GM12878 (cell line): ENCODE measurements at regions not wholly inside any gene's neighbourhood (a gene's known extent, or its start where the extent isn't known, plus 50 kb on each side); places are given as distances from the start of the nearest gene placed in this dataset.

ENCODE experiments used
- ATAC-seq: fragments of 200-7000 bp; cut with Tn5 transposase; 3 replicates; pipeline ENCODE4 v1.9.1; 2020; ENCODE audit warnings: mild to moderate bottlenecking, moderate library complexity
- BruUV-seq: library from RNA; stranded (reverse); fragments of 400-500 nt; replicated peaks from 2 replicates; lab custom pipeline; 2021; lab: Mats Ljungman, UMichigan
- CTCF ChIA-PET: fragments of 300-600 bp; sonication (Branson Sonifier 250); formaldehyde crosslinking; extraction: SDS; loops from one replicate; lab custom pipeline; 2021; ENCODE audit warnings: inconsistent platforms; lab: Yijun Ruan, JAX
- POLR2A ChIA-PET: fragments of 350-600 bp; formaldehyde crosslinking; extraction: SDS; loops from one replicate; lab custom pipeline; 2021; ENCODE audit warnings: inconsistent platforms; lab: Charles Lee
- RAD21 ChIA-PET: fragments of 300-600 bp; sonication (Branson Sonifier 250); formaldehyde crosslinking; loops from one replicate; lab custom pipeline; 2023; ENCODE audit warnings: antibody characterized with exemption; ENCODE audit not compliant: unreplicated experiment; lab: Charles Lee
- SMC1A ChIA-PET: fragments of 300-600 bp; sonication (Branson Sonifier 250); formaldehyde crosslinking; loops from one replicate; lab custom pipeline; 2023; ENCODE audit not compliant: unreplicated experiment, uncharacterized antibody; lab: Charles Lee
- DNase-seq: peaks from one replicate; pipeline ENCODE4 v3.0.0-alpha.2; 2011; ENCODE audit warnings: low read depth, low spot score
- FAIRE-seq: peaks from 3 replicates; lab custom pipeline; 2011; peaks lifted over from hg19 to GRCh38; lab: Jason Lieb, UNC
- H2AFZ ChIP-seq: 2 replicates; pipeline ENCODE4 v1.6.0; 2011; ENCODE audit warnings: low read depth, low read length, control low read depth; ENCODE audit not compliant: control insufficient read depth
- H3K27ac ChIP-seq: 2 replicates; pipeline ENCODE4 v1.5.1; 2011; ENCODE audit warnings: control low read depth; ENCODE audit not compliant: control insufficient read depth, insufficient read depth
- H3K27me3 ChIP-seq, 2 experiments: replicated peaks in 1 of 2; 2 replicates each; pipeline versions ENCODE4 v1.6.0 to v1.6.1; 2011; ENCODE audit warnings: low read length in 1 of 2; ENCODE audit not compliant: control insufficient read depth in 2 of 2, insufficient read depth in 2 of 2
- H3K36me3 ChIP-seq, 2 experiments: 2 replicates each; pipeline ENCODE4 v1.5.1; 2011; ENCODE audit warnings: low read length in 1 of 2; ENCODE audit not compliant: control insufficient read depth in 2 of 2, insufficient read depth in 2 of 2
- H3K4me1 ChIP-seq: 2 replicates; pipeline ENCODE4 v1.6.1; 2011; ENCODE audit warnings: mild to moderate bottlenecking, low read length, moderate library complexity, mixed read lengths; ENCODE audit not compliant: control insufficient read depth, insufficient read depth
- H3K4me2 ChIP-seq: 2 replicates; pipeline ENCODE4 v1.6.0; 2011; ENCODE audit warnings: control low read depth; ENCODE audit not compliant: control insufficient read depth, insufficient read depth
- H3K4me3 ChIP-seq: fragments of 200-600 bp; sonication (generic); 2 replicates; pipeline ENCODE4 v1.5.1; 2016
- H3K79me2 ChIP-seq: 2 replicates; pipeline ENCODE4 v1.6.0; 2011; ENCODE audit warnings: low read length; ENCODE audit not compliant: control insufficient read depth, insufficient read depth
- H3K9ac ChIP-seq: 2 replicates; pipeline ENCODE4 v1.8.0; 2011; ENCODE audit warnings: low read length, control low read depth, mixed read lengths; ENCODE audit not compliant: control insufficient read depth, insufficient read depth
- H3K9me3 ChIP-seq: replicated peaks from 3 replicates; pipeline ENCODE4 v1.5.1; 2011; ENCODE audit warnings: mild to moderate bottlenecking, low read length; ENCODE audit not compliant: control insufficient read depth, insufficient read depth
- H4K20me1 ChIP-seq: 2 replicates; pipeline ENCODE4 v1.6.0; 2011; ENCODE audit not compliant: control insufficient read depth, insufficient read depth
- CBX5 ChIP-seq: sonication (generic); IDR thresholded peaks from 2 replicates; pipeline ENCODE4 v1.6.1; 2016; ENCODE audit warnings: low read depth, moderate library complexity, mild to moderate bottlenecking, inconsistent platforms
- CHD1 ChIP-seq: IDR thresholded peaks from 2 replicates; pipeline ENCODE4 v1.6.1; 2012; ENCODE audit warnings: low read depth, low read length, improper control_type of control experiment
- CHD2 ChIP-seq: IDR thresholded peaks from 2 replicates; pipeline ENCODE4 v1.6.1; 2011; ENCODE audit warnings: low read depth, low read length, improper control_type of control experiment, borderline replicate concordance
- CHD4 ChIP-seq: fragments of 200-600 bp; sonication (generic); IDR thresholded peaks from 2 replicates; pipeline ENCODE4 v1.6.1; 2016; ENCODE audit warnings: mild to moderate bottlenecking
- FOXK2 ChIP-seq: fragments of 450-650 bp; IDR thresholded peaks from 2 replicates; pipeline ENCODE4 v1.6.1; 2017; ENCODE audit warnings: mild to moderate bottlenecking, moderate library complexity
- HDAC2 ChIP-seq: fragments of 200-600 bp; sonication (generic); IDR thresholded peaks from 2 replicates; pipeline ENCODE4 v1.6.1; 2017
- KAT2A ChIP-seq: conservative IDR thresholded peaks from 2 replicates; pipeline ENCODE4 v1.6.1; 2011; ENCODE audit warnings: low read depth, low read length; ENCODE audit not compliant: control insufficient read depth
- NBN ChIP-seq: fragments of 450-650 bp; IDR thresholded peaks from 2 replicates; pipeline ENCODE4 v1.6.1; 2016
- RAD21 ChIP-seq: IDR thresholded peaks from 2 replicates; pipeline ENCODE4 v1.6.1; 2011; ENCODE audit warnings: mild to moderate bottlenecking, low read depth, low read length, moderate library complexity; ENCODE audit not compliant: insufficient read depth
- SMARCA5 ChIP-seq: fragments of 450-650 bp; IDR thresholded peaks from 2 replicates; pipeline ENCODE4 v1.6.1; 2017; ENCODE audit warnings: mild to moderate bottlenecking
- WGBS: methylation state at CpG from one replicate; pipeline ENCODE4 v1.1.6; 2016; ENCODE audit warnings: low lambda C conversion rate; ENCODE audit not compliant: insufficient replicate concordance, insufficient coverage; ENCODE audit errors: missing lambda C conversion rate; 5-methylcytosine and 5-hydroxymethylcytosine counted together
- in situ Hi-C: fragments of 300-500 bp; cut with MboI; formaldehyde crosslinking; loops from 9 replicates; pipeline ENCODE4 v1.14.3; 2018; ENCODE audit warnings: mixed read lengths
- intact Hi-C: fragments of 100-400 bp; cut with micrococcal nuclease; formaldehyde crosslinking; loops from one replicate; pipeline ENCODE4 v1.14.2; 2022; ENCODE audit not compliant: unreplicated experiment
- TF ChIP-seq, protein P1 (sequence below): fragments of 150-350 bp; IDR thresholded peaks from 2 replicates; pipeline ENCODE4 v1.6.1; 2016; ENCODE audit warnings: low read depth, low read length
- TF ChIP-seq, protein P2 (sequence below): IDR thresholded peaks from 2 replicates; pipeline ENCODE4 v1.6.1; 2012; ENCODE audit warnings: low read depth, low read length, improper control_type of control experiment

DNA sequence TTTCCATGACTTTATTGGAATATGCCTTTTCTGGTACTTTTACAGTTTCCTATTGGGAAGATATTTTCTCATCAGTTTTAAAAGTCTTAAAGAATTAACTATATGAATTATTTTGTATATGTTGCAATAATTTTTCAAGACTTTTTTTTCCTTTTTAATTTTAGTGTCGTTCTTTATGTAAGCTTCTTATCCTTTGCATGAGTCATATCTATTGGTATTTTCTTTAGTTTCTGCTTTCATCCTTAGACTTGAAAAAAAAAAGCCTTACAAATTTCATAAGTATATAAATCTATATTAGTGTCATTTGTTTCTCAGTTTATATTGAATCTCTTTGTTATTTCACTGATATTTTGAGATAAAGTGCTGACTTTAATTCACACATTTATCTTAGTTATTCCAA, 94.9 kb downstream of the DSEL start:
- Histone ChIP-seq H3K4me2 (no peak overlapping the region), H3K27ac (no peak overlapping the region)
- BruUV-seq = no TSS peak

More for the DNA sequence above, 94.9 kb downstream of the DSEL start:
- H3K36me3 ChIP-seq = no peaks in the 10 kb centered on the region
- no peaks in the 10 kb centered on the region for H4K20me1 ChIP-seq
- no peak for TF ChIP-seq CHD4
- TF ChIP-seq KAT2A = no peak
- TF ChIP-seq CHD2 = no peak
- TF ChIP-seq FOXK2 = no peak
- no peak for TF ChIP-seq CHD1
- no peak for TF ChIP-seq CBX5
- TF ChIP-seq NBN = no peak
- TF ChIP-seq HDAC2 = no peak
- no peak for TF ChIP-seq SMARCA5
- TF ChIP-seq, protein P1, sequence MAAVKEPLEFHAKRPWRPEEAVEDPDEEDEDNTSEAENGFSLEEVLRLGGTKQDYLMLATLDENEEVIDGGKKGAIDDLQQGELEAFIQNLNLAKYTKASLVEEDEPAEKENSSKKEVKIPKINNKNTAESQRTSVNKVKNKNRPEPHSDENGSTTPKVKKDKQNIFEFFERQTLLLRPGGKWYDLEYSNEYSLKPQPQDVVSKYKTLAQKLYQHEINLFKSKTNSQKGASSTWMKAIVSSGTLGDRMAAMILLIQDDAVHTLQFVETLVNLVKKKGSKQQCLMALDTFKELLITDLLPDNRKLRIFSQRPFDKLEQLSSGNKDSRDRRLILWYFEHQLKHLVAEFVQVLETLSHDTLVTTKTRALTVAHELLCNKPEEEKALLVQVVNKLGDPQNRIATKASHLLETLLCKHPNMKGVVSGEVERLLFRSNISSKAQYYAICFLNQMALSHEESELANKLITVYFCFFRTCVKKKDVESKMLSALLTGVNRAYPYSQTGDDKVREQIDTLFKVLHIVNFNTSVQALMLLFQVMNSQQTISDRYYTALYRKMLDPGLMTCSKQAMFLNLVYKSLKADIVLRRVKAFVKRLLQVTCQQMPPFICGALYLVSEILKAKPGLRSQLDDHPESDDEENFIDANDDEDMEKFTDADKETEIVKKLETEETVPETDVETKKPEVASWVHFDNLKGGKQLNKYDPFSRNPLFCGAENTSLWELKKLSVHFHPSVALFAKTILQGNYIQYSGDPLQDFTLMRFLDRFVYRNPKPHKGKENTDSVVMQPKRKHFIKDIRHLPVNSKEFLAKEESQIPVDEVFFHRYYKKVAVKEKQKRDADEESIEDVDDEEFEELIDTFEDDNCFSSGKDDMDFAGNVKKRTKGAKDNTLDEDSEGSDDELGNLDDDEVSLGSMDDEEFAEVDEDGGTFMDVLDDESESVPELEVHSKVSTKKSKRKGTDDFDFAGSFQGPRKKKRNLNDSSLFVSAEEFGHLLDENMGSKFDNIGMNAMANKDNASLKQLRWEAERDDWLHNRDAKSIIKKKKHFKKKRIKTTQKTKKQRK = no peak
- TF ChIP-seq, protein P2, sequence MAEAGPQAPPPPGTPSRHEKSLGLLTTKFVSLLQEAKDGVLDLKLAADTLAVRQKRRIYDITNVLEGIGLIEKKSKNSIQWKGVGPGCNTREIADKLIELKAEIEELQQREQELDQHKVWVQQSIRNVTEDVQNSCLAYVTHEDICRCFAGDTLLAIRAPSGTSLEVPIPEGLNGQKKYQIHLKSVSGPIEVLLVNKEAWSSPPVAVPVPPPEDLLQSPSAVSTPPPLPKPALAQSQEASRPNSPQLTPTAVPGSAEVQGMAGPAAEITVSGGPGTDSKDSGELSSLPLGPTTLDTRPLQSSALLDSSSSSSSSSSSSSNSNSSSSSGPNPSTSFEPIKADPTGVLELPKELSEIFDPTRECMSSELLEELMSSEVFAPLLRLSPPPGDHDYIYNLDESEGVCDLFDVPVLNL = no peak
- no peak for TF ChIP-seq RAD21
- DNase-seq (no peak), ATAC-seq (no peak), FAIRE-seq (no peak)
- no peaks in the 10 kb centered on the region for H3K9me3 ChIP-seq
- H2AFZ ChIP-seq = no peak overlapping the region
- no peaks in the 10 kb centered on the region for H3K4me1 ChIP-seq
- in situ Hi-C loops = no loop called here
- RAD21 ChIA-PET = no interaction called here
- POLR2A ChIA-PET = no interaction called here
- CTCF ChIA-PET = no interaction called here
- intact Hi-C loops = no loop called here
- SMC1A ChIA-PET = no interaction called here
- H3K27me3 ChIP-seq = no peaks in the 10 kb centered on the region
- H3K9ac ChIP-seq = no peak overlapping the region
- no peaks in the 10 kb centered on the region for H3K79me2 ChIP-seq
- 73% methylated on average over 1 of the region's 1 CpG for WGBS
- no peak overlapping the region for H3K4me3 ChIP-seq
